ENCODE measurements at regions not wholly inside any gene's neighbourhood (a gene's known extent, or its start where the extent isn't known, plus 50 kb on each side); places are given as distances from the start of the nearest gene placed in this dataset.

DNA sequence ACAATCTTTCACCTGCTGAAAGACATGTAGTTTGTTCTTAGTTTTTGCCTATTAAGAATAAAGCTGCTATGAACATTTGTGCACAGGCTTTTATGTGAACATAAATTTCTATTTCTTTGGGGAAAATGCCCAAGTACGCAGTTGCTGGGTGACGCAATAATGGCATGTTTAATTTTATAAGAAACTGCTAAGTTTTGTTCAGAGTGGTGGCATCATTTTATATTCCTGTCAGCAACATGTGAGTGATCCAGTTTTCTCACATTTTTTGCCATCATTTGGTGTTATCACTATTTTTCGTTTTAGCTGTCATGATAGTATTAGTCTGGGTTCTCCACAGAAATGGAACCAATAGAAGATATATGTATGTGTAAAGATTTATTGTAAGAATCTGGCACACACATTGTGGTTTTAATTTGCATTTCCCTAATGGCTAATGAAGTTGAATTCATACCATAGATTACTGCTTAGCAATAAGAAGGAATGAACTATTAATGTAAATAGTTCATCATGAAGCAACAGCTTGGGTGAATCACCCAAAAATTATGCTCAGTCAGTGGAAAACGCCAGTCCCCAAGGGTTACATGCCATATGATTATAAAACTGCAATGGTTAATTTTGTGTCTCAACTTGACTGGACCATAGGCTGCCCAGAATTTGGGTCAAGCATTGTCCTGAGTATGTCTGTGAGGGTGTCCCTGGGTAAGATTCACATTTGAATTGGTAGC, 358.6 kb downstream of the MSX2 start:
- no peaks in the 10 kb centered on the region for H3K27me3 ChIP-seq
- H3K9me3 ChIP-seq = no peaks in the 10 kb centered on the region
- 67 to 78% (median 76%) methylated on average over 4 of the region's 4 CpGs for WGBS, 3 donors
- DNase-seq = no peak
- TF ChIP-seq, protein P1, sequence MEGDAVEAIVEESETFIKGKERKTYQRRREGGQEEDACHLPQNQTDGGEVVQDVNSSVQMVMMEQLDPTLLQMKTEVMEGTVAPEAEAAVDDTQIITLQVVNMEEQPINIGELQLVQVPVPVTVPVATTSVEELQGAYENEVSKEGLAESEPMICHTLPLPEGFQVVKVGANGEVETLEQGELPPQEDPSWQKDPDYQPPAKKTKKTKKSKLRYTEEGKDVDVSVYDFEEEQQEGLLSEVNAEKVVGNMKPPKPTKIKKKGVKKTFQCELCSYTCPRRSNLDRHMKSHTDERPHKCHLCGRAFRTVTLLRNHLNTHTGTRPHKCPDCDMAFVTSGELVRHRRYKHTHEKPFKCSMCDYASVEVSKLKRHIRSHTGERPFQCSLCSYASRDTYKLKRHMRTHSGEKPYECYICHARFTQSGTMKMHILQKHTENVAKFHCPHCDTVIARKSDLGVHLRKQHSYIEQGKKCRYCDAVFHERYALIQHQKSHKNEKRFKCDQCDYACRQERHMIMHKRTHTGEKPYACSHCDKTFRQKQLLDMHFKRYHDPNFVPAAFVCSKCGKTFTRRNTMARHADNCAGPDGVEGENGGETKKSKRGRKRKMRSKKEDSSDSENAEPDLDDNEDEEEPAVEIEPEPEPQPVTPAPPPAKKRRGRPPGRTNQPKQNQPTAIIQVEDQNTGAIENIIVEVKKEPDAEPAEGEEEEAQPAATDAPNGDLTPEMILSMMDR (IDR thresholded peaks at IDR 0.05) = no peak
- H3K36me3 ChIP-seq = no peaks in the 10 kb centered on the region
- intact Hi-C loops (cut with DNase I) = no loop called here
- no peak overlapping the region for H3K4me3 ChIP-seq
- H3K27ac ChIP-seq = no peak overlapping the region
- no peaks in the 10 kb centered on the region for H3K4me1 ChIP-seq (ENCODE audit: insufficient read depth)

DNA sequence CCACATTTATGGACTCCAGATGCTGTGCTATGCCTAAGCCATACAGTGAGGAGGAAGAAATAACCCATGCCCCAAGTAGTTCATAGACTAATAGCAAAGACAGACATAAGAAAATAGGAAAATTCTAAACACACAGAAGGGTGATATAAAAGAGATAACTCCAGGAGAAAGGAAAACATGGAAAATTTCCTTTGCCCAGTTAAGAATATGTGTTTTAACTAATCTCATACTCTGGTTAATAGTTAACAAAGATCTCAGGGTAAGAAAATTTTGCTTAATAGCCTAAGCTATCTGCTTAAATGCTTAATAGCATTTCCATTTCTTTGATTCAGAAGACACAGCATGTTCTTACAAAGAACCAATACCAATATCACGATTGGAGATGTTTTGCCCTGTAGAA, 358.0 kb downstream of the MSX2 start:
- Histone ChIP-seq H3K9me3 (no peaks in the 10 kb centered on the region), H3K4me1 (ENCODE audit: insufficient read depth) (no peaks in the 10 kb centered on the region), H3K36me3 (no peaks in the 10 kb centered on the region), H3K27ac (no peak overlapping the region), H3K4me3 (no peak overlapping the region), H3K27me3 (no peaks in the 10 kb centered on the region)
- no peak for DNase-seq
- 50 to 62% (median 50%) methylated on average over 1 of the region's 1 CpG for WGBS, 3 donors
- TF ChIP-seq, protein P1 (IDR thresholded peaks at IDR 0.05) = no peak
- TF ChIP-seq EP300 (IDR thresholded peaks at IDR 0.05) = no peak
- no peak for TF ChIP-seq POLR2A (IDR thresholded peaks at IDR 0.05)
- intact Hi-C loops (cut with DNase I) = no loop called here

DNA sequence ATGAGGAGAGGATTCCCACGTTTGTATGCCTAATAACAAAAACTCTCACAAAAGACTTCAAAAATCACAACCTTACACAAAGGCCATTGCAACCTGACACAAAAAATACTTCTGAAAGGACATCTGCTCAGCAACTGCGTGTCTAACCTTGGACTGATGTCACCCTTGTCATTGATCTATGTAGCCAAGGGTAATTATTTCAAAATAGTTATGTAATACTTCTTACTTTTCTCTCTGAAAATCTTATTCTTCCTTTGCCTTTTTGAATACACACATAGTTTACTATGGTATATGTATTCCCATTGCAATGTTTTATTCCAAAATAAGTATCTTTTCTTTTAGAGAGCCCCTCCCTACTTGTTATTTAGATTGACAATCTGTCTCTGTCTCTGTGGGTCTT, 355.3 kb downstream of the MSX2 start:
- TF ChIP-seq EP300 (IDR thresholded peaks at IDR 0.05) (no peak), POLR2A (IDR thresholded peaks at IDR 0.05) (no peak)
- TF ChIP-seq, protein P1 (IDR thresholded peaks at IDR 0.05) = no peak
- 43 to 58% (median 47%) methylated on average over 2 of the region's 2 CpGs for WGBS, 3 donors
- intact Hi-C loops (cut with DNase I) = no loop called here

DNA sequence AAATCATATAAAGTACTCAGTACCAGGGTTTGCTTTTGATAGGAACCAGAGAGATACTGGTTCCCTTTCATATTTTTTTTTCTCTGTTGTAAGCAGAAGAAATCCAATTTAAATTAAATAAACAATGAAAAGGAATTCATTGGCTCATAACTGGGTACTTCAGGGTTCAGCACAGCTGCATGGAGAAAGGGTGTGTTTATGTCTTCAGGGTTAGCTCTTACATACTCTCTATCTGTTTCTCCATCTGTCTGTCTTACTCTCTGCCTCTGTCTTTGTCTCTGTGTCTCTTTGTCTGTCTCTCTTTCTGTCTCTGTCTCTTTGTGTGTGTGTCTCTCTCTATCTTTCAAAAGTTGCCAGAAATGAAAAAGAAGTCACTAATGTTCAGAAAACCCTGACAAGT, 345.9 kb downstream of the MSX2 start:
- intact Hi-C loops (cut with DNase I) = no loop called here
- H3K9me3 ChIP-seq = no peaks in the 10 kb centered on the region
- H3K36me3 ChIP-seq = no peaks in the 10 kb centered on the region
- H3K4me3 ChIP-seq = no peak overlapping the region
- TF ChIP-seq, protein P1 (IDR thresholded peaks at IDR 0.05) = no peak
- TF ChIP-seq POLR2A (IDR thresholded peaks at IDR 0.05) = no peak
- no peak for TF ChIP-seq EP300 (IDR thresholded peaks at IDR 0.05)
- DNase-seq = no peak
- no peaks in the 10 kb centered on the region for H3K4me1 ChIP-seq (ENCODE audit: insufficient read depth)
- no peaks in the 10 kb centered on the region for H3K27me3 ChIP-seq
- H3K27ac ChIP-seq = no peak overlapping the region

More for the DNA sequence above, 355.3 kb downstream of the MSX2 start:
- DNase-seq = no peak
- Histone ChIP-seq H3K4me3 (no peak overlapping the region), H3K9me3 (no peaks in the 10 kb centered on the region), H3K27me3 (no peaks in the 10 kb centered on the region), H3K4me1 (ENCODE audit: insufficient read depth) (no peaks in the 10 kb centered on the region), H3K27ac (no peak overlapping the region), H3K36me3 (no peaks in the 10 kb centered on the region)

All from ovary (tissue), 7 donors.